Right lobe of liver (tissue), 4 donors: ENCODE measurements at regions not wholly inside any gene's neighbourhood (a gene's known extent, or its start where the extent isn't known, plus 50 kb on each side); places are given as distances from the start of the nearest gene placed in this dataset.

Experiments used
- POLR2A ChIP-seq: fragments of 450-650 bp; IDR thresholded peaks from one replicate; pipeline ENCODE4 v1.6.1; 2017; ENCODE audit warnings: antibody characterized with exemption, mild to moderate bottlenecking
- TF ChIP-seq, protein P1 (sequence below), 4 donors: fragments of 200-600 bp in 3 of 4; fragments of 450-650 bp in 1 of 4; IDR thresholded peaks; one replicate each; pipeline versions ENCODE4 v1.5.1 to v1.8.0; 2016 to 2022; ENCODE audit warnings: antibody characterized with exemption in 4 of 4, mild to moderate bottlenecking in 2 of 4
- donor health status: DM: no; HTN: no; CAD: no.
- donor health status: DM: no; HTN: no; CAD: no.
- donor health status: DM: no; HTN: yes; CAD: no.

DNA sequence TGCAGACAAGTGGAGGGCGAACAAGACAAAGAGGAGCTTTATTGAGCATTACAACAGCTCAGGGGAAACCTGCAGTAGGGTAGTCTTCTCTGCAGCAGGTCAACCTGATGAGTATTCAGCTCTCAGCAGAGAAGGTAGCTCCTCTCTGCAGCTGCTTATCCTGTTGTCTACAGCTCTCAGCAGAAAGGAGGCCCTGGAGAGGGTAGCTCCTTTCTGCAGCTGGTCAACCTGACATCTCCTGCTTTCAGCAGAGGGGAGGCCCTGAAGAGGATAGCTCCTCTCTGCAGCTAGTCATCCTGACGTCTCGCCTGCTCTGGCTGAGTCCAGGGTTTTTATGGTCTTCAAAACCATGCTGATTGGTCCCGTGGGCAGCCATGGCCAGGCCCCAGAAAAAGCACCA lies 113.6 kb downstream of the CD24 start:
- no peak for TF ChIP-seq POLR2A
- TF ChIP-seq, protein P1, sequence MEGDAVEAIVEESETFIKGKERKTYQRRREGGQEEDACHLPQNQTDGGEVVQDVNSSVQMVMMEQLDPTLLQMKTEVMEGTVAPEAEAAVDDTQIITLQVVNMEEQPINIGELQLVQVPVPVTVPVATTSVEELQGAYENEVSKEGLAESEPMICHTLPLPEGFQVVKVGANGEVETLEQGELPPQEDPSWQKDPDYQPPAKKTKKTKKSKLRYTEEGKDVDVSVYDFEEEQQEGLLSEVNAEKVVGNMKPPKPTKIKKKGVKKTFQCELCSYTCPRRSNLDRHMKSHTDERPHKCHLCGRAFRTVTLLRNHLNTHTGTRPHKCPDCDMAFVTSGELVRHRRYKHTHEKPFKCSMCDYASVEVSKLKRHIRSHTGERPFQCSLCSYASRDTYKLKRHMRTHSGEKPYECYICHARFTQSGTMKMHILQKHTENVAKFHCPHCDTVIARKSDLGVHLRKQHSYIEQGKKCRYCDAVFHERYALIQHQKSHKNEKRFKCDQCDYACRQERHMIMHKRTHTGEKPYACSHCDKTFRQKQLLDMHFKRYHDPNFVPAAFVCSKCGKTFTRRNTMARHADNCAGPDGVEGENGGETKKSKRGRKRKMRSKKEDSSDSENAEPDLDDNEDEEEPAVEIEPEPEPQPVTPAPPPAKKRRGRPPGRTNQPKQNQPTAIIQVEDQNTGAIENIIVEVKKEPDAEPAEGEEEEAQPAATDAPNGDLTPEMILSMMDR (IDR thresholded peaks at IDR 0.05), result no peak
